ENCODE measurements at regions not wholly inside any gene's neighbourhood (a gene's known extent, or its start where the extent isn't known, plus 50 kb on each side); places are given as distances from the start of the nearest gene placed in this dataset.

GRCh38 chr14:56709201-56709600 is 101.1 kb downstream of the OTX2 start:
- peaks cover 26% of the 10 kb centered on the region for H3K4me1 Mint-ChIP-seq
- H3K36me3 Mint-ChIP-seq = no peaks in the 10 kb centered on the region
- H3K27me3 Mint-ChIP-seq (ENCODE audit: low read depth) = peaks cover 12% of the 10 kb centered on the region
- H3K4me3 Mint-ChIP-seq = no peak overlapping the region
- no peak for DNase-seq (ENCODE audit: low spot score)
- no peaks in the 10 kb centered on the region for H3K9me3 Mint-ChIP-seq
- POLR2A ChIA-PET = no interaction called here
- no peak for TF ChIP-seq CTCF (IDR thresholded peaks at IDR 0.05)
- no peak for TF ChIP-seq HMGA2 (CRISPR knock-in tag; IDR thresholded peaks at IDR 0.05)
- CTCF ChIA-PET = interaction anchor here (0.9 kb wide), 1 partner anchor 40 kb away, joined by 3 read pairs; no protein-coding TSS in a partner anchor
- no peak overlapping the region for H3K27ac Mint-ChIP-seq
- ATAC-seq = peak; percentile 56; the same call in 1 of the 2 replicates

GRCh38 chr14:56708704-56709103 is 101.6 kb downstream of the OTX2 start:
- Mint-ChIP-seq H3K36me3 (no peaks in the 10 kb centered on the region), H3K9me3 (no peaks in the 10 kb centered on the region), H3K27me3 (ENCODE audit: low read depth) (peaks cover 12% of the 10 kb centered on the region), H3K27ac (no peak overlapping the region), H3K4me1 (peaks cover 31% of the 10 kb centered on the region), H3K4me3 (no peak overlapping the region)
- ATAC-seq (no peak), DNase-seq (ENCODE audit: low spot score) (no peak)
- CTCF ChIA-PET = interaction anchor here (0.9 to 1.1 kb wide), 2 partner anchors 40 to 51 kb away, joined by 3 read pairs; no protein-coding TSS in a partner anchor
- TF ChIP-seq CDX4 (CRISPR knock-in tag; IDR thresholded peaks at IDR 0.05; ENCODE audit: borderline replicate concordance) (no peak), USF1 (CRISPR knock-in tag; IDR thresholded peaks at IDR 0.05) (no peak), ZSCAN18 (CRISPR knock-in tag; IDR thresholded peaks at IDR 0.05) (no peak), MYBL2 (CRISPR knock-in tag; IDR thresholded peaks at IDR 0.05) (no peak), ZNF416 (CRISPR knock-in tag; IDR thresholded peaks at IDR 0.05) (no peak), FOXP4 (CRISPR knock-in tag; IDR thresholded peaks at IDR 0.05) (no peak), MLX (CRISPR knock-in tag; IDR thresholded peaks at IDR 0.05) (no peak), ELF4 (CRISPR knock-in tag; IDR thresholded peaks at IDR 0.05; ENCODE audit: low read depth) (no peak), ZNF219 (CRISPR knock-in tag; IDR thresholded peaks at IDR 0.05; ENCODE audit: borderline replicate concordance) (no peak)
- POLR2A ChIA-PET = no interaction called here

- H3K27me3 Mint-ChIP-seq (ENCODE audit: low read depth) = peaks cover 4% of the 10 kb centered on the region
- ATAC-seq (peak; percentile 76), DNase-seq (ENCODE audit: low spot score) (peak; percentile 23)
- TF ChIP-seq TCF7 (CRISPR knock-in tag; IDR thresholded peaks at IDR 0.05; ENCODE audit: low read depth) = no peak
- TF ChIP-seq JUN (CRISPR knock-in tag; IDR thresholded peaks at IDR 0.05) = no peak
- no peak for TF ChIP-seq EMX1 (CRISPR knock-in tag; IDR thresholded peaks at IDR 0.05)
- H3K9me3 Mint-ChIP-seq = no peaks in the 10 kb centered on the region
- H3K4me1 Mint-ChIP-seq = peaks cover 38% of the 10 kb centered on the region
- CTCF ChIA-PET = interaction anchor here (0.8 kb wide), 1 partner anchor 348 kb away, joined by 3 read pairs; no protein-coding TSS in a partner anchor
- POLR2A ChIA-PET = interaction anchor here (0.6 kb wide), 1 partner anchor 93 kb away, joined by 3 read pairs; no protein-coding TSS in a partner anchor
- H3K4me3 Mint-ChIP-seq = no peak overlapping the region
- H3K36me3 Mint-ChIP-seq = no peaks in the 10 kb centered on the region
- H3K27ac Mint-ChIP-seq = no peak overlapping the region
Observed at GRCh38 chr14:56703947-56704346, 106.3 kb downstream of the OTX2 start.
